ENCODE measurements at regions not wholly inside any gene's neighbourhood (a gene's known extent, or its start where the extent isn't known, plus 50 kb on each side); places are given as distances from the start of the nearest gene placed in this dataset.

DNA sequence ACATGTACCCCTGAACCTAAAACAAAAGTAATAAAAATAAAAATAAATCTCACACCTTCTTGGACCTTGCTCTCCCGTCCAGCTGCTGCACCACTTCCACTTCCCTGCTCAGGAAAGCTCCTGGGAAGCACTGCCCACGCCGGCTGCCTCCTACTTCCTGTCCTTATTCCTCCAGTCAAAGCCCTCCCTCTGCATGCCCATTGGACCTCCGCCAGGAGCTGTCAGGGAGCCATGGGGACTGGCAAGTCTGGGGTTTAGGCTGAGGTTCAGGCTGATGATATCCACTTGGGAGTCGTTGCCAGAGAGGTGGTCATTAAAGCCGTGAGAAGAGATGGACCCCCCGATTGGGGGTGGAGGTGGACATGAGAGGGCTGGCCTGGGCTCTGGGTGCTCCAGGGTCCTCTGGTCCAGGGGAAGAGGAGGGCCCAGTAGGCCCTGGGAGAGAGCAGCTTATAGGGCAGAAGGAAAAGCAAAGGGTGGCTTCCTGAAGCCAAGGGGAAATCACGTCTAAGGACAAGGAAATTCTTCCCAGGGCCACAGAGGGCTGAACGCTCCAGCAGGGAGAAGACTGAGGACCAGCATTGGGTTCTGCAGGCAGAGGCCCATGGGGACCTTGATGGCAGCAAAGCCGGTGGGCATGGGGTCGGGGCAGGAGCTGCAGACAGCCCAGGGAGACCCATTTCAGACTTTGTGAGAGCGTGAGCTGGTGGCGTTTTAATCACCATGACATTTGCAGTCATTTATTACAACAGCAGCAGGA, 78.7 kb downstream of the FZD10 start:
- Histone ChIP-seq H3K9me3 (no peaks in the 10 kb centered on the region), H3K4me1 (ENCODE audit: control insufficient read depth in 1 of 2, extremely low read depth in 1 of 2, insufficient read depth in 2 of 2, low read length in 2 of 2) (no peaks in the 10 kb centered on the region), H3K27ac (ENCODE audit: low read length) (no peak overlapping the region), H3K4me3 (ENCODE audit: control insufficient read depth in 1 of 2, extremely low read depth in 1 of 2, low read length in 1 of 2) (no peak overlapping the region), H3K27me3 (replicated peaks in 1 of 2; ENCODE audit: control insufficient read depth in 2 of 2, extremely low read depth in 1 of 2, insufficient read depth in 2 of 2, low read length in 1 of 2) (peaks cover 0 to 3% of the 10 kb centered on the region in 2 experiments), H3K36me3 (ENCODE audit: control insufficient read depth in 2 of 2, extremely low read depth in 1 of 2, insufficient read depth in 1 of 2, low read length in 1 of 2) (no peaks in the 10 kb centered on the region)
- 79% methylated on average over 11 of the region's 13 CpGs for WGBS (ENCODE audit: insufficient coverage)
- DNase-seq (no peak), ATAC-seq (replicated peaks in 1 of 4) (no peak)
- H3K27ac Mint-ChIP-seq: no peak overlapping the region
- H3K4me1 Mint-ChIP-seq: no peaks in the 10 kb centered on the region
- peaks cover 0 to 5% (median 0%) of the 10 kb centered on the region in 3 donors for H3K9me3 Mint-ChIP-seq
- ChIA-PET CTCF (no interaction called here), POLR2A (no interaction called here)
- H3K27me3 Mint-ChIP-seq: peaks cover 4 to 6% of the 10 kb centered on the region in 2 donors
- H3K4me3 Mint-ChIP-seq: no peak overlapping the region
- H3K36me3 Mint-ChIP-seq: no peaks in the 10 kb centered on the region

GRCh38 chr12:130242506-130242905, 80.2 kb downstream of the FZD10 start:
- Mint-ChIP-seq H3K27me3 (peaks cover 1 to 4% of the 10 kb centered on the region in 2 donors), H3K36me3 (no peaks in the 10 kb centered on the region), H3K4me1 (no peaks in the 10 kb centered on the region), H3K4me3 (no peak overlapping the region), H3K9me3 (peaks cover 0 to 7% (median 0%) of the 10 kb centered on the region in 3 donors), H3K27ac (no peak overlapping the region)
- CTCF ChIA-PET: no interaction called here
- Histone ChIP-seq H3K4me3 (ENCODE audit: control insufficient read depth in 1 of 2, extremely low read depth in 1 of 2, low read length in 1 of 2) (no peak overlapping the region), H3K9me3 (no peaks in the 10 kb centered on the region), H3K27me3 (replicated peaks in 1 of 2; ENCODE audit: control insufficient read depth in 2 of 2, extremely low read depth in 1 of 2, insufficient read depth in 2 of 2, low read length in 1 of 2) (no peaks in the 10 kb centered on the region), H3K36me3 (ENCODE audit: control insufficient read depth in 2 of 2, extremely low read depth in 1 of 2, insufficient read depth in 1 of 2, low read length in 1 of 2) (no peaks in the 10 kb centered on the region), H3K27ac (ENCODE audit: low read length) (no peak overlapping the region), H3K4me1 (ENCODE audit: control insufficient read depth in 1 of 2, extremely low read depth in 1 of 2, insufficient read depth in 2 of 2, low read length in 2 of 2) (no peaks in the 10 kb centered on the region)
- POLR2A ChIA-PET: no interaction called here
- ATAC-seq (replicated peaks in 1 of 4): no peak
- WGBS (ENCODE audit: insufficient coverage): 76% methylated on average over 6 of the region's 7 CpGs
- no peak for DNase-seq

DNA sequence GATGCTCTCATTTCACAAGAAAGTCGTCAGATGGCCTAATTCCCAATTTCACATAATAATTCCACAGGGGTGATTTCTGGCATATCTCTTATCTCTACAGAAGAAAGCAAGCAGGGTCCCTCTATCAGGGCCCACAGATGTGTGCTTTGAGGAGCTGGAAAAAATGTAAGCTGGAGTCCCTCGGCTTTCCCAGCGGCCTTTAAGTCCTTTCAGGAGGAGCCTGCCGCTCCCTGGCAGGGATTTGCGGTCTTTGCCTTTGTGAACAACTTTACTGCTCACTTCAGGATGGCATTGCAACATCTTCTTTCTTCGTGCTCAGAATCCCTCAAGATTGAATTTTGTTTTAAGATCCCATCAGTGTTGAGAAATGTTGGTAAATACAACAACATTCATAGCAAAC, 83.0 kb downstream of the FZD10 start:
- Mint-ChIP-seq H3K27me3 (peaks cover 0 to 4% of the 10 kb centered on the region in 2 donors), H3K27ac (no peak overlapping the region), H3K9me3 (peaks cover 0 to 12% (median 0%) of the 10 kb centered on the region in 3 donors), H3K4me3 (no peak overlapping the region), H3K36me3 (no peaks in the 10 kb centered on the region), H3K4me1 (no peaks in the 10 kb centered on the region)
- no peaks in the 10 kb centered on the region for H3K27me3 ChIP-seq (replicated peaks in 1 of 2; ENCODE audit: control insufficient read depth in 2 of 2, extremely low read depth in 1 of 2, insufficient read depth in 2 of 2, low read length in 1 of 2)
- POLR2A ChIA-PET: no interaction called here
- H3K4me3 ChIP-seq (ENCODE audit: control insufficient read depth in 1 of 2, extremely low read depth in 1 of 2, low read length in 1 of 2): no peak overlapping the region
- no peaks in the 10 kb centered on the region for H3K4me1 ChIP-seq (ENCODE audit: control insufficient read depth in 1 of 2, extremely low read depth in 1 of 2, insufficient read depth in 2 of 2, low read length in 2 of 2)
- ATAC-seq (replicated peaks in 1 of 4) (no peak), DNase-seq (no peak)
- H3K27ac ChIP-seq (ENCODE audit: low read length): no peak overlapping the region
- no peaks in the 10 kb centered on the region for H3K9me3 ChIP-seq
- CTCF ChIA-PET: no interaction called here
- no peaks in the 10 kb centered on the region for H3K36me3 ChIP-seq (ENCODE audit: control insufficient read depth in 2 of 2, extremely low read depth in 1 of 2, insufficient read depth in 1 of 2, low read length in 1 of 2)
- 86% methylated on average over 4 of the region's 6 CpGs for WGBS (ENCODE audit: insufficient coverage)

DNA sequence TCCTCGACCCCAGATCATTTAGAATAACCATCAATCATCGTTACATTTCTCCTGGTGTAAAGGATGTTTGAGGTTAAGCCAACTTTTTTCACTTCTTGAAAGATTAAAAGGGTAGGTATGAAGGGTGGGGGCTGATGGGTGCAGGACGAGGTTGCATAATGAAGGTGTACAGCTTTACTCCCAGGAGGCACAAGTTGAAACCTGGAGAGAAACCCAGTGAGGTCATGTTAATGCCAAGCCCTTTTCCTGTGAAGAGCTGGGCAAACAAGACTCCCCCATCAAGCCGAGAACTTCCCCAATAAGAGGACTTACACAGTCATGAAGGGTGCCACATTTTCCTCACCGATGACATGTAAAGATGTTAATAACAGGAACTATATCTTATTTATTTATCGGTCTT, 84.3 kb downstream of the FZD10 start:
- H3K27ac Mint-ChIP-seq: no peak overlapping the region

DNA sequence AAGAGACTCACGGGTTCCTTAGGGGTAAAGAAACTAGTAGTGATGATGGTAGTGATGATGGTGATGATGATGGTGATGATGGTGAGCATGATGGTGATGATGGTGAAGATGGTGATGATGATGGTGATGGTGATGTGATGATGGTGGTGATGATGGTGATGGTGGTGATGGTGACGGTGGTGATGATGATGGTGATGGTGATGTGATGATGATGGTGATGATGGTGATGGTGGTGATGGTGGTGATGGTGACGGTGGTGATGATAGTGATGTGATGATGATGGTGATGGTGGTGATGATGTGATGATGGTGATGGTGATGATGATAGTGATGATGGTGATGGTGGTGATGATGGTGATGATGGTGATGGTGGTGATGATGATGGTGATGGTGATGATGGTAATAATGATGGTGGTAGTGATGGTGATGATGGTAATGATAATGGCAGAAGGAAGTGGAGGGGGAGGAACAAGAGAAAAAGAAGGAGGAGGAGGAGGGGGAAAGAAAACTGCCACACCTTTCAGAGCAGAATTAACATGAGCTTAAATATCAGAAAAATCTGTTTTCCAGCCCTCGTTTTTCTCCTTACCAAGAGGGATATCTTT, 85.5 kb downstream of the FZD10 start:
- H3K4me1 ChIP-seq (ENCODE audit: control insufficient read depth in 1 of 2, extremely low read depth in 1 of 2, insufficient read depth in 2 of 2, low read length in 2 of 2): no peaks in the 10 kb centered on the region
- no peak overlapping the region for H3K27ac ChIP-seq (ENCODE audit: low read length)
- H3K27me3 ChIP-seq (replicated peaks in 1 of 2; ENCODE audit: control insufficient read depth in 2 of 2, extremely low read depth in 1 of 2, insufficient read depth in 2 of 2, low read length in 1 of 2): no peaks in the 10 kb centered on the region
- no peaks in the 10 kb centered on the region for H3K36me3 ChIP-seq (ENCODE audit: control insufficient read depth in 2 of 2, extremely low read depth in 1 of 2, insufficient read depth in 1 of 2, low read length in 1 of 2)
- WGBS (ENCODE audit: insufficient coverage): 80% methylated on average over 3 of the region's 4 CpGs
- Mint-ChIP-seq H3K4me1 (no peaks in the 10 kb centered on the region), H3K27me3 (peaks cover 0 to 4% of the 10 kb centered on the region in 2 donors), H3K9me3 (peaks cover 0 to 6% (median 0%) of the 10 kb centered on the region in 3 donors), H3K4me3 (no peak overlapping the region), H3K36me3 (no peaks in the 10 kb centered on the region), H3K27ac (no peak overlapping the region)
- DNase-seq (no peak), ATAC-seq (replicated peaks in 1 of 4) (no peak)
- POLR2A ChIA-PET: no interaction called here
- H3K4me3 ChIP-seq (ENCODE audit: control insufficient read depth in 1 of 2, extremely low read depth in 1 of 2, low read length in 1 of 2): no peak overlapping the region
- no peaks in the 10 kb centered on the region for H3K9me3 ChIP-seq
- CTCF ChIA-PET: no interaction called here

More for the DNA sequence above, 84.3 kb downstream of the FZD10 start:
- ATAC-seq (replicated peaks in 1 of 4): no peak
- H3K4me1 Mint-ChIP-seq: no peaks in the 10 kb centered on the region
- Histone ChIP-seq H3K27me3 (replicated peaks in 1 of 2; ENCODE audit: control insufficient read depth in 2 of 2, extremely low read depth in 1 of 2, insufficient read depth in 2 of 2, low read length in 1 of 2) (no peaks in the 10 kb centered on the region), H3K9me3 (no peaks in the 10 kb centered on the region), H3K27ac (ENCODE audit: low read length) (no peak overlapping the region), H3K4me1 (ENCODE audit: control insufficient read depth in 1 of 2, extremely low read depth in 1 of 2, insufficient read depth in 2 of 2, low read length in 2 of 2) (no peaks in the 10 kb centered on the region), H3K4me3 (ENCODE audit: control insufficient read depth in 1 of 2, extremely low read depth in 1 of 2, low read length in 1 of 2) (no peak overlapping the region), H3K36me3 (ENCODE audit: control insufficient read depth in 2 of 2, extremely low read depth in 1 of 2, insufficient read depth in 1 of 2, low read length in 1 of 2) (no peaks in the 10 kb centered on the region)
- H3K36me3 Mint-ChIP-seq: no peaks in the 10 kb centered on the region
- no CpG with 5 or more reads among the region's 6 CpGs for WGBS (ENCODE audit: insufficient coverage)
- peaks cover 0 to 4% of the 10 kb centered on the region in 2 donors for H3K27me3 Mint-ChIP-seq
- ChIA-PET POLR2A (no interaction called here), CTCF (no interaction called here)
- no peak overlapping the region for H3K4me3 Mint-ChIP-seq
- no peak for DNase-seq
- peaks cover 0 to 12% (median 0%) of the 10 kb centered on the region in 3 donors for H3K9me3 Mint-ChIP-seq

DNA sequence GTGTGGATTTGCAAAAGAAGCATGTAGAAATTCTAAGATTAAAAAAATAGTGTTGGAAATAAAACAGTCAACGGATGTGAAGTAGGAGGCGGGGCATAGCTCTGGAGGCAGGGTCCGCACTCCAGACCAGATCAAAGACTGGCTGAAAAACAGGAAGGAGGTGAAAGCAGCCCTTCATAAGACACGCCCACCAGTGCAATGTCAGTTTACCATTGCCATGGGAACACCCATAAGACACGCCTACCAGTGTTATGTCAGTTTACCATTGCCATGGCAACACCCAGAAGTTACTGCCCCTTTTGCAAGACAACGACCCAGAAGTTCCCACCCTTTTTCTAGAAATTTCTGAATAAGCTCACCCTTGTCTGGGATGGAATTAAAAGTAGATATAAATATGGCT, 87.1 kb downstream of the FZD10 start:
- H3K4me1 Mint-ChIP-seq: no peaks in the 10 kb centered on the region
- no peak overlapping the region for H3K27ac Mint-ChIP-seq
- peaks cover 0 to 12% of the 10 kb centered on the region in 2 donors for H3K27me3 Mint-ChIP-seq
- H3K4me3 ChIP-seq (ENCODE audit: control insufficient read depth in 1 of 2, extremely low read depth in 1 of 2, low read length in 1 of 2): no peak overlapping the region
- no peaks in the 10 kb centered on the region for H3K36me3 ChIP-seq (ENCODE audit: control insufficient read depth in 2 of 2, extremely low read depth in 1 of 2, insufficient read depth in 1 of 2, low read length in 1 of 2)
- DNase-seq (no peak), ATAC-seq (replicated peaks in 1 of 4) (no peak)
- H3K9me3 Mint-ChIP-seq: peaks cover 0 to 6% (median 0%) of the 10 kb centered on the region in 3 donors
- no peaks in the 10 kb centered on the region for H3K4me1 ChIP-seq (ENCODE audit: control insufficient read depth in 1 of 2, extremely low read depth in 1 of 2, insufficient read depth in 2 of 2, low read length in 2 of 2)
- no peaks in the 10 kb centered on the region for H3K9me3 ChIP-seq
- CTCF ChIA-PET: no interaction called here
- H3K4me3 Mint-ChIP-seq: no peak overlapping the region
- WGBS (ENCODE audit: insufficient coverage): 87% methylated on average over 5 of the region's 6 CpGs
- POLR2A ChIA-PET: interaction anchor here in 1 of 2 donors (0.6 kb wide), 1 partner anchor 163 kb away, joined by 6 read pairs; no protein-coding TSS in a partner anchor
- H3K36me3 Mint-ChIP-seq: no peaks in the 10 kb centered on the region
- H3K27ac ChIP-seq (ENCODE audit: low read length): no peak overlapping the region
- H3K27me3 ChIP-seq (replicated peaks in 1 of 2; ENCODE audit: control insufficient read depth in 2 of 2, extremely low read depth in 1 of 2, insufficient read depth in 2 of 2, low read length in 1 of 2): no peaks in the 10 kb centered on the region

Measured in T-cell (primary cell).